ENCODE measurements at regions not wholly inside any gene's neighbourhood (a gene's known extent, or its start where the extent isn't known, plus 50 kb on each side); places are given as distances from the start of the nearest gene placed in this dataset.

DNA sequence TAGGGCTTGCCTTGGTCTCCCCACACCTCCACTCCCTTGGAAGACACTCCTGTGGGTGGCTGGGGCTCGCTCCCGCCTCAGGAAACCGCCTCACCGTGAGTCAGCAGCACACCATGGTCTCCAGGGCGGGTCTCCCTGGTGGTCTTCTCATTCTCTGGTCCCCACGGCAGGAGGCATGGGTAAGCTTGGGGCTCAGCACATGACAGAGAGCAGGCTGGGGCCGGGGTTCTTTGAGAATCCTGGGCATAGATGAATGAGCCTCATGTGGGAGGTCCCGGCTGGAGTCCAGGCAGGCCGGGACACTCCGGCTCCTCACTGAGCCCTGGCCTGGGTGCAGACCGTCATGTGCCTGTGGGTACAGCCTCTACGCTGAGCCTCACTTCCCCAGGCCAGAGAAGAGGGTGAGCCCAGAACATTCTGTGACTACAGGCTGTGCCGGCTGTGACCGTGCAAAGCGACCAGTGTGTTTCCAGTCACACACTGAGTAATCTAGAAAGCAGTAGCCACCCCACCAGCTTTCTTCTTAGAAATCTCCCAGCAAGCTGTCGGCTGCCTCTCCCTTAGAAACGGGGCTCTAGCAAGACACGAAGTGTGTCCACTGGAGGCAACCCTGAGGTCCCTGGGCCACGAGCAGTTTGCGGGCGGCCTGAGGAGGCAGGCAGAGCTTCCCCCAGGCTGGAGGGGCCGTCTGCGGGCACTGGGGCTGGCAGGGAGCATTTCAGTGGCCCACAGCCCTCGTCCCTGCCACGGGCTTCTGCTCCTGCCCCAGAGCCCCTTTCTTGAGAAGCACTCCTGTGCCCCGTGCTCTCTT lies 93.1 kb downstream of the RHOB start:
- H3K9ac ChIP-seq = no peak overlapping the region
- H3K36me3 ChIP-seq (ENCODE audit: insufficient read depth) = no peaks in the 10 kb centered on the region
- no peak overlapping the region for H3K4me2 ChIP-seq
- H3K27ac ChIP-seq = no peak overlapping the region
- no peaks in the 10 kb centered on the region for H3K79me2 ChIP-seq (ENCODE audit: insufficient read depth, low read depth)
- H3K27me3 ChIP-seq (ENCODE audit: insufficient read depth, low read depth) = no peaks in the 10 kb centered on the region
- H3K4me3 ChIP-seq (IDR thresholded peaks at IDR 0.05; ENCODE audit: insufficient read depth, low read depth, low read length) = no peak overlapping the region
- H3K4me1 ChIP-seq (ENCODE audit: low read depth, poor library complexity, severe bottlenecking) = no peaks in the 10 kb centered on the region
- no peaks in the 10 kb centered on the region for H4K20me1 ChIP-seq (ENCODE audit: insufficient read depth)
- TF ChIP-seq, protein P1, sequence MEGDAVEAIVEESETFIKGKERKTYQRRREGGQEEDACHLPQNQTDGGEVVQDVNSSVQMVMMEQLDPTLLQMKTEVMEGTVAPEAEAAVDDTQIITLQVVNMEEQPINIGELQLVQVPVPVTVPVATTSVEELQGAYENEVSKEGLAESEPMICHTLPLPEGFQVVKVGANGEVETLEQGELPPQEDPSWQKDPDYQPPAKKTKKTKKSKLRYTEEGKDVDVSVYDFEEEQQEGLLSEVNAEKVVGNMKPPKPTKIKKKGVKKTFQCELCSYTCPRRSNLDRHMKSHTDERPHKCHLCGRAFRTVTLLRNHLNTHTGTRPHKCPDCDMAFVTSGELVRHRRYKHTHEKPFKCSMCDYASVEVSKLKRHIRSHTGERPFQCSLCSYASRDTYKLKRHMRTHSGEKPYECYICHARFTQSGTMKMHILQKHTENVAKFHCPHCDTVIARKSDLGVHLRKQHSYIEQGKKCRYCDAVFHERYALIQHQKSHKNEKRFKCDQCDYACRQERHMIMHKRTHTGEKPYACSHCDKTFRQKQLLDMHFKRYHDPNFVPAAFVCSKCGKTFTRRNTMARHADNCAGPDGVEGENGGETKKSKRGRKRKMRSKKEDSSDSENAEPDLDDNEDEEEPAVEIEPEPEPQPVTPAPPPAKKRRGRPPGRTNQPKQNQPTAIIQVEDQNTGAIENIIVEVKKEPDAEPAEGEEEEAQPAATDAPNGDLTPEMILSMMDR (conservative IDR thresholded peaks at IDR 0.05; ENCODE audit: low read depth, low read length) = no peak
- no peak overlapping the region for H2AFZ ChIP-seq (ENCODE audit: low read depth)

DNA sequence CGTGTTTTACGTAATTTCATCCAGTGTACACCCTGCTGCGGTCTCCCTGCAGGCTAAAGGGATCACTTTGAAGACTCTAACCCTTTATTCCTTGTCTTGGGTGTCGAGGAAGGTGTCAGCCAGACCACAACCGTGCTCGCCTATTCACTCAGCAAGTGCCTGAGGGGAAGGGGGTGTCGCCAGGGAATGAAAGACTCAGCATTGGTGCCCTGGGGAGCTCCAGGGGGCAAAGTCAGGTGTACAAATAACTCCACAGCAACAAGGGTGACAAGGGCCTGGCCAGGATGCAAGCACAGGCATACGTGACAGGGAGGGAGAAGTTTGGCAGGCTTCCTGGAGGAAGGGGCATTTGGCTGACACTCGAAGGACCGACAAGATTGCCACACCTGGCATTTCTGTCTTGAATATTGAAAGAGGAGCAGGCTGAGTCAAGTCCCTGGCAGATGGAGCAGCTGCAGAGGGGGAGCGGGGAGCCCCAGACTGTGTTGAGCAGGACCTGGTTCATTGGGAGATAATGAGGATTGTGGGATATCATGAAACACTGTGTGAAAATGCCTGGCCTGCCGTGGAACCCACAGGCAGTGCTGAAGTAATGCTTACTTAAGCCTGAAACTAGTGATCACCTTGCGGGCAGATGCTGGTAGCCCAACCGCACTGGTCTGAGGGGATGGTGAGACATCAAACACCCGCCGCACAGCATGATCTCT lies 93.9 kb downstream of the RHOB start:
- Histone ChIP-seq H3K4me2 (no peak overlapping the region), H3K9ac (no peak overlapping the region), H3K27me3 (ENCODE audit: insufficient read depth, low read depth) (no peaks in the 10 kb centered on the region), H3K4me3 (IDR thresholded peaks at IDR 0.05; ENCODE audit: insufficient read depth, low read depth, low read length) (no peak overlapping the region), H3K36me3 (ENCODE audit: insufficient read depth) (no peaks in the 10 kb centered on the region), H2AFZ (ENCODE audit: low read depth) (no peak overlapping the region), H3K27ac (no peak overlapping the region), H4K20me1 (ENCODE audit: insufficient read depth) (no peaks in the 10 kb centered on the region), H3K4me1 (ENCODE audit: low read depth, poor library complexity, severe bottlenecking) (no peaks in the 10 kb centered on the region), H3K79me2 (ENCODE audit: insufficient read depth, low read depth) (no peaks in the 10 kb centered on the region)
- TF ChIP-seq, protein P1 (conservative IDR thresholded peaks at IDR 0.05; ENCODE audit: low read depth, low read length) = no peak

DNA sequence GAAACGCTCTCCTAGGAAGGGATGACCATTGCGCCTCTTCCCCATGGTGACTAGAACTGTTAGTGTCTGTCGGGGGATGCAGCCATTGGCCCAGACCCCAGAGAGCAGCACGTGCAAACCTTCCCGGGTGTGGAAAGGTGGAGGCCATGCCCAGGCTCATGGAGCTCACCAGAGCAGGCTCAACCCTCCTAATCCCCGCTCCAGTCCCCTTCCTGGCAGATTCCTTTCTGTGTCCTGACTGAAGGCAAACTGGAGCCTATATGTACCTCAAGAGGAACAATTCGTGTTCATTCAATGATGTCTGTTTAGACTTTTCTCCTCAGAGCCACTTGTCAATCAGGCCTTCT lies 94.4 kb downstream of the RHOB start:
- TF ChIP-seq, protein P1 (conservative IDR thresholded peaks at IDR 0.05; ENCODE audit: low read depth, low read length) = no peak

DNA sequence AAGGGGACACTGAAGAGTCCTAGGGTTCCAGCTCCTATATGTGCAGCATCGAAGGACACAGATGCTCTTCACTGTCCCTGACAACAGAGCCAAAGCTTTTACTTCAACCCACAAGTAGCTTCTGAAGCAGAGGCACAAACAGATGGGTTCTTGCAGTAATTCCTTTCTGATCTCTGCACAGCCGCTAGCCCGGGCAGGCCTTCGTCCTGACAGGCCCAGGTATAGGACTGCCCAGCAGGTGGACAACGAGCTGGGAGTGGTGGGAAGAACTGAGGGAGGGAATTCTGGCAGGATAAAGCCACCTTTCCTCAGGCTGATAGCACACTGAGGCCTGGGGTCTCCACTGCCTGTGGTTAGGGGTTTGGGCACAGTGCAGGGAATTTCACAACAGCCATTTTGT lies 94.8 kb downstream of the RHOB start:
- H3K9ac ChIP-seq = no peak overlapping the region
- H3K79me2 ChIP-seq (ENCODE audit: insufficient read depth, low read depth) = no peaks in the 10 kb centered on the region
- no peak overlapping the region for H3K4me3 ChIP-seq (IDR thresholded peaks at IDR 0.05; ENCODE audit: insufficient read depth, low read depth, low read length)
- no peaks in the 10 kb centered on the region for H3K4me1 ChIP-seq (ENCODE audit: low read depth, poor library complexity, severe bottlenecking)
- H3K27me3 ChIP-seq (ENCODE audit: insufficient read depth, low read depth) = no peaks in the 10 kb centered on the region
- H3K4me2 ChIP-seq = no peak overlapping the region
- no peak overlapping the region for H2AFZ ChIP-seq (ENCODE audit: low read depth)
- TF ChIP-seq, protein P1 (conservative IDR thresholded peaks at IDR 0.05; ENCODE audit: low read depth, low read length) = no peak
- H4K20me1 ChIP-seq (ENCODE audit: insufficient read depth) = no peaks in the 10 kb centered on the region
- no peak overlapping the region for H3K27ac ChIP-seq
- H3K36me3 ChIP-seq (ENCODE audit: insufficient read depth) = no peaks in the 10 kb centered on the region

More for the DNA sequence above, 94.4 kb downstream of the RHOB start:
- H3K4me2 ChIP-seq = no peak overlapping the region
- H3K36me3 ChIP-seq (ENCODE audit: insufficient read depth) = no peaks in the 10 kb centered on the region
- H3K4me1 ChIP-seq (ENCODE audit: low read depth, poor library complexity, severe bottlenecking) = no peaks in the 10 kb centered on the region
- H3K79me2 ChIP-seq (ENCODE audit: insufficient read depth, low read depth) = no peaks in the 10 kb centered on the region
- H3K27me3 ChIP-seq (ENCODE audit: insufficient read depth, low read depth) = no peaks in the 10 kb centered on the region
- H3K4me3 ChIP-seq (IDR thresholded peaks at IDR 0.05; ENCODE audit: insufficient read depth, low read depth, low read length) = no peak overlapping the region
- H3K9ac ChIP-seq = no peak overlapping the region
- no peak overlapping the region for H2AFZ ChIP-seq (ENCODE audit: low read depth)
- no peaks in the 10 kb centered on the region for H4K20me1 ChIP-seq (ENCODE audit: insufficient read depth)
- no peak overlapping the region for H3K27ac ChIP-seq
